ENCODE measurements at regions not wholly inside any gene's neighbourhood (a gene's known extent, or its start where the extent isn't known, plus 50 kb on each side); places are given as distances from the start of the nearest gene placed in this dataset.

GRCh38 chr10:113278221-113278620 is 274.6 kb upstream of the HABP2 start:
- TF ChIP-seq CTCF (IDR thresholded peaks at IDR 0.05) (no peak), POLR2AphosphoS5 (IDR thresholded peaks at IDR 0.05) (no peak)
